NCI-H2227 treated with DMSO at 0.1 percent for 48 hours (cell line): ENCODE measurements at regions not wholly inside any gene's neighbourhood (a gene's known extent, or its start where the extent isn't known, plus 50 kb on each side); places are given as distances from the start of the nearest gene placed in this dataset.
"Not testable (repeated sequence)": the region's sequence is repeated elsewhere in the genome, so short reads cannot be mapped to it uniquely, and the experiment has no call there.

ENCODE experiments used
- DNase-seq: peaks from one replicate; lab custom pipeline; 2025; lab: John Stamatoyannopoulos, UW

GRCh38 chr21:31531967-31532366 is 127.5 kb upstream of the SOD1 start:
- DNase-seq = no peak

GRCh38 chr21:31530897-31531705 is 128.4 kb upstream of the SOD1 start:
- peak; percentile 84 for DNase-seq

GRCh38 chr21:31530364-31530763 is 129.1 kb upstream of the SOD1 start:
- DNase-seq = no peak

- no peak for DNase-seq
Observed at GRCh38 chr21:31529406-31529805, 130.1 kb upstream of the SOD1 start.

GRCh38 chr21:31526040-31526439 is 133.5 kb upstream of the SOD1 start:
- DNase-seq = no peak

GRCh38 chr21:31524140-31524539 is 135.4 kb upstream of the SOD1 start:
- DNase-seq = peak; percentile 20

GRCh38 chr21:31521515-31521914 is 138.0 kb upstream of the SOD1 start:
- DNase-seq = no peak

GRCh38 chr21:31520561-31521098 is 138.9 kb upstream of the SOD1 start:
- no peak for DNase-seq

- DNase-seq = no peak
Observed at GRCh38 chr21:31518580-31518979, 140.9 kb upstream of the SOD1 start.

- no peak for DNase-seq
Observed at GRCh38 chr21:31517664-31518414, 141.7 kb upstream of the SOD1 start.

GRCh38 chr21:31515253-31515652 is 144.2 kb upstream of the SOD1 start:
- DNase-seq = no peak

- no peak for DNase-seq
Observed at GRCh38 chr21:31514598-31514997, 144.9 kb upstream of the SOD1 start.

- not testable (repeated sequence) for DNase-seq
Observed at GRCh38 chr21:31513541-31513940, 146.0 kb upstream of the SOD1 start.

- DNase-seq = not testable (repeated sequence)
Observed at GRCh38 chr21:31511999-31512398, 147.5 kb upstream of the SOD1 start.

- no peak for DNase-seq
Observed at GRCh38 chr21:31511258-31511657, 148.2 kb upstream of the SOD1 start.

- no peak for DNase-seq
Observed at GRCh38 chr21:31509194-31510017, 150.1 kb upstream of the SOD1 start.

- no peak for DNase-seq
Observed at GRCh38 chr21:31505975-31506374, 153.5 kb upstream of the SOD1 start.

GRCh38 chr21:31503939-31504338 is 155.6 kb upstream of the SOD1 start:
- no peak for DNase-seq

- DNase-seq = no peak
Observed at GRCh38 chr21:31503467-31503866, 156.0 kb upstream of the SOD1 start.

GRCh38 chr21:31502537-31503143 is 156.9 kb upstream of the SOD1 start:
- DNase-seq = no peak

GRCh38 chr21:31501926-31502325 is 157.6 kb upstream of the SOD1 start:
- DNase-seq = no peak

GRCh38 chr21:31500982-31501381 is 156.9 kb upstream of the TIAM1 start:
- no peak for DNase-seq
